NCI-H2196 treated with DMSO at 0.1 percent for 48 hours (cell line): ENCODE measurements at regions not wholly inside any gene's neighbourhood (a gene's known extent, or its start where the extent isn't known, plus 50 kb on each side); places are given as distances from the start of the nearest gene placed in this dataset.
"Not testable (repeated sequence)": the region's sequence is repeated elsewhere in the genome, so short reads cannot be mapped to it uniquely, and the experiment has no call there.

Experiments
- DNase-seq: peaks from one replicate; lab custom pipeline; 2025; ENCODE audit not compliant: unreplicated experiment; lab: John Stamatoyannopoulos, UW

- DNase-seq, result no peak
Measured at GRCh38 chr17:13442361-13442760, 159.4 kb downstream of the HS3ST3A1 start.

GRCh38 chr17:13441873-13442272 lies 159.9 kb downstream of the HS3ST3A1 start:
- DNase-seq, result no peak

- no peak for DNase-seq
Measured at GRCh38 chr17:13437966-13438779, 163.6 kb downstream of the HS3ST3A1 start.

DNA sequence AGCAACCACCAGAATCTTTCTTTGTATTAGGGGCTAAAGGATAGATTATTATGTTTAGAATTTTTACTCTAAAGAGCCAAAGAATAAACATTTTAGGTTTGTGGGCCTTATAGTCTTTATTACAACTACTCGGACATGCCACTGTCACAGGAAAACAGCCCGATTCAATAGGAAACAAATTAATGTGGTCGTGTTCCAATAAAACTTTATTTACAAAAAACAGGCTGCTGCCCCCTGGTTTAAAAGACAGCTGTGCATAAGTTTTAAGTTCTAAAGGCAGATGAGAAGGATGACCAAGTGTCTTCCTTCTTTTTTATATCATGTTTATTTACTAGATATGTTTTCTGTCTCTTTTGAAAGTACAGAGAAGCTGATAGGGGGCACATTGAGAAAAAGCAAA lies 166.5 kb downstream of the HS3ST3A1 start:
- DNase-seq, result no peak

DNA sequence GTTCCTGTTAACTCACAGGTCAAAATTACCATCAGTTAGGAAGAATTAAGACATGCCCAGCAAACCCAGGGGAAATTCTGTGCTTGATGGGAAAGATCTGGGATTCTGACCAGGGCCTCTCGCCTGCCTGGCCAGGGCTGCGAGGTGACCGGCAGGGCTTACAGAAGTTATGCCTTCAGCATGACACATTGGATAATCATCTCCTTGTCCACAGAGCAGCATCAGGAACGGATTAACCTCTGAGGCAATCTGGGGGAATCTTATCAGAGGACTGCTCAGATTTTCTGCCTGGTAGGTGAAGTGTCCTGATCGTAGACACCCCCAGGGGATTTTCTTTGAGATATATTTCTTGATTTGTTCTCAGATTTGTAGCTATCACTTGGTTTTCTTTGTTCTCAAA lies 172.5 kb downstream of the HS3ST3A1 start:
- DNase-seq, result no peak

DNA sequence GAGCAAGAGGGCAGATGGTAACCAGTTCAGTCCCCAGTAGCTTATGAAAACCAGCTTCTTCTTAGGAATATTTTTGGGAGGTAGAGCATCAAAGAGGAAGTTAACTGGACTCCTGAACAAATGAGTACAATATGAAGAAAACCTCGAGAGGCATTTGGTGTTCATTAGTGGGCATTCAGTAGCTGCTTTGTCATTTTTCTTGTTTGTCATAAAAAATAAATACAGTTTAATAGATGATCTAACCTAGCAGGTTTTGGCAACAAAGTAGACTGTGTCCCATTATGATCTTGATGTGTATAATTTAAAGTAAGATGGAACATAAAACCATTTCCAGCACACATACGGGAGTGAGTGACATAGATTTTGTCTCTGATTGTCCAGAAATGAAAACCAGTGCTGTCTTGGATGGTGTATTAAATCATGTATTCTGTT lies 173.1 kb downstream of the HS3ST3A1 start:
- no peak for DNase-seq

GRCh38 chr17:13426991-13427390 lies 174.7 kb downstream of the HS3ST3A1 start:
- DNase-seq, result no peak

GRCh38 chr17:13425390-13425789 lies 176.3 kb downstream of the HS3ST3A1 start:
- no peak for DNase-seq

DNA sequence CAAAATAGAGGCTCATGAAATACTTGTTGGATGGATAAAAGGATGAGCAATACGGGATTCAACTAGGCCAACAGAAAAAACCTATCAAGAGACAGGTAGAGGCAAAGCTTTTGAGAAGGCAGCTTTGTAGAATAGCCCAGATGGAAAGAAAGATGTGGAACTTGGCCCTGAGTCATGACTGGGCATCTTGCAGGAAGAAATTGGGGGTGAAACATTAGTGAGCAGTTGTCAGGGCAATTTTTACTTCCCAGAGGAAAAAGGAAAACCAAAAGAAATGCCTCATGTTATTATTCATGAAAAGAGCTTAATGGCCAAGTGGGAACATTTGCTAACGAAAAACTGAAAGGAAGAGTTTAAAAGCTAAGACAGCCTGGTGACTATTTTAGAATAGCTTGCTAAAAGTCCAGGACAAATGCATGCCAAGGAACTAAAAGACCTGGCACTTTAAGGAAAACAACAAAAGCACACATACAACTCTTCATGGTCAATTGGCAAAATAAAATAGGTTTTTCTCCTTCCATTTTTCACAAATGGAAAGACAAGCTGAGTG lies 180.1 kb downstream of the HS3ST3A1 start:
- DNase-seq, result no peak

DNA sequence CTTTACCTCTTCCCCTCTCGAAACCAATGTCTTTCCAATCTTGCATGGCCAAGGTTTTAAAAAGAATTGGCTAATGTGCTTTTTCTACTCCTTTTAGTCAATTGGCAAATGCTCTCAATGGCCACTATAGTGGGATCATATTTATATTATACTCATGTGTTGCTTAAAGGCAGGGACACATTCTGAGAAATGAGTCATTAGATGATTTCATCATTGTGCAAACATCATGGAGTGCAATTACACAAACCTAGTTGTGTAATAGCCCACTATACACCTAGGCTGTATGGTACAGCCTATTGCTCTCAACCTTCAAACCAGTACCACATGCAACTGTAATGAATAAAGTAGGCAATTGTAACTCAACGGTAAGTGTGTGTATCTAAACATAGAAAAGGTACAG lies 180.9 kb downstream of the HS3ST3A1 start:
- DNase-seq, result no peak

- DNase-seq, result no peak
Measured at GRCh38 chr17:13420418-13420826, 181.3 kb downstream of the HS3ST3A1 start.

DNA sequence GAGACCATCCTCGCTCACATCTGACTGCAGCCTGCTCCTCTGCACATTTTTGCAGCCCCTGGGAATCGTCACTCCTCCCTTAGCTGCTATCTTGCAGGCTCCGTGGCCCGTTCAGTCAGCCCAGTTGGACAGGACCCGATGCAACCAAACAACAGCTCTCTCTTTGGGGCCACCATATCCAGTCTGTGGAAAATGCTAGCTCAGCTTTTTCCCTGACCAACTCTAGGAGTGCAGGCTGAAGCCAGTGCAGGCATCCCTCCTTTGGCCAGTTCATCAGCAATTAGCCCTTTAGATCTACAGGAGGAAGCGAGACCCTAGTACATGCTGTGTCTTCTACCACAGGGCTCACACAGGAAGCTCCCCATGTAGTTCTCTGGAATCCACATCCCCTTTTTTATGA lies 182.1 kb downstream of the HS3ST3A1 start:
- DNase-seq, result no peak

DNA sequence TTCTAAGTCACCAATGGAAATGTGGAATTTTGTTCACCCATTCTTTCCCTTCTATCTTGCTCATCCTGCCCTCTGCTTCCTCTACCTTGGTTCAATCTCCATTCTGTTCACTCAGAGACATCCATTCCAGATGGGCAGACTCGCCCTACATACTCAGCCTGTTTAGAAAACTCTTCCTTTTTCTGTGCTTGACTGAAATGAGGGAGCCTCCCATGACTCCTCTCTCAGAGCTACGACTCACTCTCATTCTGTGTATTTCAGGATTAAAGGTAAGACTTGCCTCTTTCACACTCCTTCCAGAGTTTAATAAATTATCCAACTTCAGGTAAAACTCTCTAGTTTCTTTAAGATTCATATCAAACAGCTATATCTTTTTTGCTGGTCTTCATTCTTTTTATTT lies 182.8 kb downstream of the HS3ST3A1 start:
- DNase-seq, result no peak

- no peak for DNase-seq
Measured at GRCh38 chr17:13417381-13417950, 184.3 kb downstream of the HS3ST3A1 start.

DNA sequence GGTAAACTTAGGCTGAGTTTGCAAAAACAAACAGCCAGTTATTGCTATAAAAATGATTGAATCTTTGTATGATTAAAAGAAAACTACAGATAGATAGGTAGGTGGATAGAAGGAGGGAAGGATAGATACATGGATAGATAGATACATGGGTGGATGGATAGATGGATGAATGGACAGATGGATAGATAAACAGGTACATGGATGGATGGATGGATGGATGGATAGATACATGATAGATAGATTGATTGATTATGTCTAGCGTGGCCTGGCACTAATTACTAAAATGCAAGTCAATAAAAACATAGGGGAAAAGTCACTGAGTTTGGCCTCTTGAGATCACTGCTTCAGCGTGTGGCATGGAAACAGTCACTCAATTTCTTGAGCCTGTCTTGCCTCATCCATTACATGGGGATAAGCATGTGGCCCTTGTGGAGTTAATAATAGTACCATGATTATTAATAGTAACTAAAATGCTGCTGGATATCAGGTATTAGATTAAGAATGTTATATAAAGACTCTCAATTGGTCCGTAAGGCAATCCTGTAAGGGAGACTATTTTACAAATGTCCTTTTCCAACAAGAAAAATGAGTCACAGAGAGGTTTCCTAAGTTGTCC lies 184.9 kb downstream of the HS3ST3A1 start:
- DNase-seq, result no peak

- peak; percentile 33 for DNase-seq
Measured at GRCh38 chr17:13415871-13416416, 185.8 kb downstream of the HS3ST3A1 start.

- not testable (repeated sequence) for DNase-seq
Measured at GRCh38 chr17:13415200-13415599, 186.5 kb downstream of the HS3ST3A1 start.

- no peak for DNase-seq
Measured at GRCh38 chr17:13413001-13413400, 188.7 kb downstream of the HS3ST3A1 start.

- DNase-seq, result no peak
Measured at GRCh38 chr17:13410874-13411273, 190.9 kb downstream of the HS3ST3A1 start.

DNA sequence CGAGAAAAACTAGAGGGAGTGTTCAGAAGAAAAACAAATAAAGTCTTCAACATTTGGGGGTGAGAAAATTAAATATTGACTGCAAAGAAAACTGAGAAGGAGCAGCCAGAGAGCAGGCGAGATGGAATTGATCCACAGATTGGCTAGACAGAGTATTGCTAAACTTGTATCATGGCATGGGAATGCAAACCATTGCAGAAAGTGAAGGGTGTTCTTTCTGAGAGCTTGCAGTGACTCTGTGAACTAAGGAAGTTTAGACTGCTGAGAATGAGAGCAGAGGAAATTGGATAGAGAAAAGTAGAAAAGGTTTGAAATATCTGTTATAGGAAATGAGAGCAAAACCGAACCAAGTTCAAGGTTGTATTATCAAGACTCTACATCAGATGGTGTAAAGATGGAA lies 191.5 kb downstream of the HS3ST3A1 start:
- no peak for DNase-seq

- no peak for DNase-seq
Measured at GRCh38 chr17:13409455-13409854, 192.3 kb downstream of the HS3ST3A1 start.

DNA sequence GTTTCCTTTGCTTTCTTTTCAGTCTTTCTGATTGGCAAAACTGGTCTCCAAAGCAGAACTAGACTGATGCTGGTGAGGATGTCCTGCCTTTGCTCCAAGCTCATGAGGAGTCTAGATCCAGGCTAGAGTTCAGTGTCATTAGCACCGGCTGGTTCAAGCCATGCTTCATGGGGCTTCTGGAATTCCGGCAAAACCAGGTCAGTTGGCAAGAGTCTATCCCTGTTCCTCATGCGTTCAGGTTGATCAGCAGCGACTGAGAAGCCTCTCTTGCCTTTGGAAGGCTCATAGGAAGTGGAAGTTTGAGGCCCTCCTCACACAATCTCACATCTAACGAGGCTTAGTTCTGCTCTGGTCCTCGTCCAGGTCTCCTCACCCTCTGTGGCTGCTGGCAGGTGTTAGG lies 194.3 kb downstream of the HS3ST3A1 start:
- DNase-seq, result no peak
